Activated effector memory CD4-positive, alpha-beta T cell treated with Interleukin-2 at 50 U/mL for 16 hours (primary cell): ENCODE measurements at regions not wholly inside any gene's neighbourhood (a gene's known extent, or its start where the extent isn't known, plus 50 kb on each side); places are given as distances from the start of the nearest gene placed in this dataset.

Source experiments
- DNase-seq: peaks from one replicate; pipeline ENCODE4 v3.0.0-alpha.2; 2020

GRCh38 chr16:66240631-66241395, 125.7 kb upstream of the CDH5 start:
- DNase-seq = no peak

GRCh38 chr16:66240088-66240487, 126.4 kb upstream of the CDH5 start:
- no peak for DNase-seq

- DNase-seq = no peak
Observed at GRCh38 chr16:66238696-66239095, 127.8 kb upstream of the CDH5 start.

DNA sequence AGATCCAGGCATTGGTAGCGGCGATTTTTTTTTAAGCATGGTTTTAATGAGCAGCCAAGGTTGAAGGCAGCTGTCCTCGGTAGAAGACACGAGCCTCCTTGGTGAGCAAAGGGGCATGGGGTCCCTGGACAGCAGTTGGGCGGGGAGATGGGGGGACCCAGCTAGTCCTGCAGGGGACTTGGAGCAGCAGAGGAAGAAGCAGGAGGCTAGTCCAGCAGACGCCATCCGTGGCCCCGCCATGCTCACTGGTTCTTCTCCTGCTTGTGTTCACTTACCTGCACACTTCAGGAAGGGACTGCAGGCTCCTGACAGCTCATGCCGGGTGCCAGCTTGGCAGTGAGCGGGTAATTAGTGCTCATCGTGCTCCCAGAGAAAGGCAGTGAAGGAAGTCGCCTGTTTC, 130.2 kb upstream of the CDH5 start:
- DNase-seq = no peak

GRCh38 chr16:66231452-66232160, 134.9 kb upstream of the CDH5 start:
- no peak for DNase-seq

- no peak for DNase-seq
Observed at GRCh38 chr16:66229651-66230050, 136.8 kb upstream of the CDH5 start.

DNA sequence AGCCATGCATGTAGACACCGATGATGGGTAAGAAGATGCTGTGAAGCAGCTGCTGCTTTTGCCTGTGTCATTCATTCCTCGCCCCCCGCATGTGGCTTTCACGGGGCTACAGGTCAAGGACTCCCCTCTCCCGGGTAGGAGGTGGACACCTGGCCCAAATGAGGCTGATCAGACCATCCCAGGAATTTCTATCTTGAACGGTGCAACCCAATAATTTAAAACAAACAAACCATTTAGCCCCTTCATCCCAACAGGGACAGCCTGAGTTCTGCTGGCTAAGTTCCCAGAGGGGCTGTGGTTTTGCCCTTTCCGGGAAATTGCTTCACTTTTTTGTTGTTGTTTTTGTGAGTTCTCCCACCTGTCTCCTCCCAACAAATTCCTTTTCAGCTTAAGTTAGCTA, 137.7 kb upstream of the CDH5 start:
- no peak for DNase-seq

DNA sequence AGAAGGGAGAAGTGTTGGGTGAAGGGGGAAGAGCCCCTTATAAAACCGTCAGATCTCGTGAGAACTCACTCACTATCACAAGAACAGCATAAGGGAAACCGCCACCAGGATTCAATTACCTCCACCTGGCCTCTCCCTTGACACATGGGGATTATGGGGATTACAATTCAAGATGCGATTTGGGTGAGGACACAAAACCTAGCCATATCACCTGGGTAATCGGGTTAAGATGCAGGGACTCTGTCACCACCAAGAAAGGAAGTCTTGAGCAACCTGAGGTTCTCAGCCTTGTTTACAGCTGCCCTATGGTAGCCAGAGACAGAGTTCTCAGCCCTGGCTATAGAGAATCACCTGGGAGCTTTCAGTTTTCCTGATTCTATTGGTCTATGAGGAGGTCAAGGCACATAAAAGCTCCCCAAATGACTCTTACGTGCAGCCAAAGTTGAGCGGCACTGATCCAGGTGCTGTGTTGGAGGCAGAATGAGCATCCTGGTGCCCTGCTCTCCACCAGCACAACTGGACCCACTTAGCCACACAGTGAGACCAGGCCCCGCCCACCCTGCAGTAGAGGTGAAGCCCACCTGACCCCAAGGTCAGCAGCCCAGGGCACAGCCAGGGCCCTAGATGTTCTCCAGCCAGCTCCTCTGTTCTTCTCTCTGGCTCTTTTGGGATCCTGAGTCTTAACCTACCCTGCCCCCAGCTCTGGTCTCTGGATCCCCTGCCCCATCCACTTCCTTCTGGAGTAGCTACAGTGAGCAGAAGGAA, 138.5 kb upstream of the CDH5 start:
- no peak for DNase-seq

GRCh38 chr16:66226762-66227161, 139.7 kb upstream of the CDH5 start:
- DNase-seq = no peak

GRCh38 chr16:66225696-66226095, 140.8 kb upstream of the CDH5 start:
- no peak for DNase-seq

DNA sequence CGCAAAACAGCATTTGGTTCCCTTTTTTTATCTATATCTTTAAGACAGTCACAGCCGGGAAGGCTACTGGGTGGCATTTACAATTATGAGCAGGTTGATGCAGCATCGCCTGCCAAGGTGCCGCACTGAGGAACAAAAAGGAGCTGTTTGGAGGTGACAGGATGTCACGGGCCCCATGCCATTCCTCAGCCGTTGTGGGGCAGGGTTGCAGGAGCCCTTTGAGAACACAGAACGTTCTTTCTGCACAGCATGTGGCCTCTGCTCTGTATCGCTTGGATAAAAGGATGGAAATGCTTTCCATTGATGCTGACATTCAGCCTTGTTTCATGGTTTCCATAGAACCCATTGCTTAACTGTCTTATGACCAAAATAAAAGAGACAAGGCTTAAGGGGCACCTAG, 141.9 kb upstream of the CDH5 start:
- DNase-seq = no peak

GRCh38 chr16:66224186-66224585, 142.3 kb upstream of the CDH5 start:
- no peak for DNase-seq

DNA sequence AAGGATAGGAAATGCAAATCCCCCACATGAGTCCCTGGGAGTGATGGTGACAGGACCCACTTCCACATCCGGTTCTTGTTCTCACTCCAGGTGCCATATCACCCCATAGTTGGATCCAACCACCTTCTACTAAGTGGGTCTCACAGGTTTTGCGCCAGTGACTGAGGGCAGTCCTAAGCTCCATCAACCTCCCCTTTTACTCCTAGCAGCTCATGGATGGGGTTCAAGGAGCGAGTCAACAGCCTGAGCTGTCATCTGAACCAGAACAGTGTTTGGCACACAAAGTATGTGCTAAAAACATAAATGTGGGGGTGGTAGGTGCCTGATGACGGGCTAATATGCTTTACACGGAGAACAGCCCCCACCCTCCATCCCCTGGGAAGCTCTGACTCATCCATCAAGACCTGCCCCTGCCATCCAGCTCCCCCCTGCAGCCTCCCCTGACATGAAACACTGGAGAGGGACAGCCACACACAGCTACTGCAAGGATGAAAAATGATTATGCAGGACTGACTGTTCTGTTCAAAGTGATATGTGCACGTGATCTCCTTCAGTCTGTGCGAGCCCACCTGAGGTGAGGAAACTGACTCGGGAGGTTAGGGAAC, 143.2 kb upstream of the CDH5 start:
- no peak for DNase-seq

- DNase-seq = no peak
Observed at GRCh38 chr16:66222756-66223155, 143.7 kb upstream of the CDH5 start.

- no peak for DNase-seq
Observed at GRCh38 chr16:66220702-66221101, 145.8 kb upstream of the CDH5 start.

DNA sequence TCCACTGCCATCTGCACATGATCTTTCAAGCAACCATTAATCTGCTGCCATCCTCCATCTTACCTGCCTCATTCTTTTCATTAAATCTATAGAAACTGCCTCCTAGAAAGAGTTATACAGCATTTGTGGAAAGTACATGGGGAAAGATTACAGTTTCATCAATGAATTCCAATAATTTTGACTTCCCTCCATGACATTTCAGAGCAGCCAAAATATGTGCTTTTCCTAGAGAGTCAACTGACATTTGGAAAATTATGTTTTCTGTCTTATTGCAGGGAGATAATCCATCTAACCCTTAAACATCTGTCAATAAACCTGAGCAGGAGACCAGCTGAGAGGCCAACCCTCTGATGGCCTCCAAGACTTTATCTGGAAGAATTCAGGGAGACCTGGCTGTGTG, 147.0 kb upstream of the CDH5 start:
- DNase-seq = no peak

- DNase-seq = no peak
Observed at GRCh38 chr16:66212428-66212827, 154.1 kb upstream of the CDH5 start.

- DNase-seq = no peak
Observed at GRCh38 chr16:66211651-66212050, 154.8 kb upstream of the CDH5 start.

GRCh38 chr16:66207883-66208265, 158.6 kb upstream of the CDH5 start:
- no peak for DNase-seq

- no peak for DNase-seq
Observed at GRCh38 chr16:66207139-66207882, 159.2 kb upstream of the CDH5 start.

GRCh38 chr16:66206363-66206762, 160.1 kb upstream of the CDH5 start:
- no peak for DNase-seq
